Middle frontal gyrus (tissue), 1 donor: ENCODE measurements at regions not wholly inside any gene's neighbourhood (a gene's known extent, or its start where the extent isn't known, plus 50 kb on each side); places are given as distances from the start of the nearest gene placed in this dataset.
"Not testable (repeated sequence)": the region's sequence is repeated elsewhere in the genome, so short reads cannot be mapped to it uniquely, and the experiment has no call there.

ENCODE experiments used
- DNase-seq: peaks from one replicate; pipeline ENCODE4 v3.0.0-alpha.2; 2015; ENCODE audit warnings: low spot score; ENCODE audit errors: extremely low spot score

DNA sequence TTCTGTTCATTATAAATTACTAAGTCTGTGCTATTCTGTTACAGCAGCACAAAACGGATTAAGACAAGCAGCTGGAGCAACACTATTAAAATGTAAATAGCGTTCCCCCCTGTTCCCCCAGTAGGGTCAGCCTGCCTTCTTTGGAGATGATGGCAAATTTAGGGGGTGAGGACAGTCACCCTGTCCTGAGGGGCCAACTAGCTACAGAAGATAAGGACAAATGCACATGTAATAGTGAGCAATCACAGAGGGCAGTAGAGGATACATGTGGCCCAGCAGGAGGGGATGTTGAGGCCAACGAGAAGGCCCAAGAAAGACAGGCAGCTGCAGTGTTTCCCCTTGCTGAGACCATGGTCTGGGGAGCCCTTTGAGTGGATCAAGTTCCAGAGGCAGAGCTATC lies 266.7 kb upstream of the CDYL start:
- no peak for DNase-seq

DNA sequence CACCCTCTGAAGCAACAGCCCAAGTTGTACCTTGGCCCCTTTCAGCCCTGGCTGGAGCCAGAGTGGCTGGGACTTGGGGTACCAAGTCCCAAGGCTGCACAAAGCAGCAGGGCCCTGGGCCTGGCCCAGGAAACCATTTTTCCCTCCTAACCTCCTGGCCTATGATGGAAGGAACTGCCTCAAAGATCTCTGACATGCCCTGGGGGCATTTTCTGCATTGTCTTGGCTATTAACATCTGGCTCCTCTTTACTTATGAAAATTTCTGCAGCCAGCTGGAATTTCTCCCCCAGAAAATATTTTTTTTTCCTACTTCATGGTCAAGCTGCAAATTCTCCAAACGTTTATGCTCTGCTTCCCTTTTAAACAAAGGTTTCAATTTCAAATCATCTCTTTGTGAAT lies 269.4 kb upstream of the CDYL start:
- no peak for DNase-seq

DNA sequence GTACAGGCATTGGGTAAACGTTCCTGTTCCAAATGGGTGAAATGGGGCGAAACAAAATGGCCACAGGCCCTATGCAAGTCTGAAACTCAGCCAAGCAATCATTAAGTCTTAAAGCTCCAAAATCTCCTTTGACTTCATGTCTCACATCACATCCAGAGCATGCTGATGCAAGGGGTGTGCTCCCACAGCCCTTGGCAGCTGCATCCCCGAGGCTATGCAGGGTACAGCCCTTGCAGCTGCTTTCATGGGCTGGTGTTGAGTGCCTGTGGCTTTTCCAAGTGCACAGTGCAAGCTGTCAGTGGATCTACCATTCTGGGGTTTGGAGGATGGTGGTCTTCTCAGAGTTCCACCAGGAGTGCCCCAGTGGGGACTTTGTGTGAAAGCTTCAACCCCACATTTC lies 270.0 kb upstream of the CDYL start:
- no peak for DNase-seq

DNA sequence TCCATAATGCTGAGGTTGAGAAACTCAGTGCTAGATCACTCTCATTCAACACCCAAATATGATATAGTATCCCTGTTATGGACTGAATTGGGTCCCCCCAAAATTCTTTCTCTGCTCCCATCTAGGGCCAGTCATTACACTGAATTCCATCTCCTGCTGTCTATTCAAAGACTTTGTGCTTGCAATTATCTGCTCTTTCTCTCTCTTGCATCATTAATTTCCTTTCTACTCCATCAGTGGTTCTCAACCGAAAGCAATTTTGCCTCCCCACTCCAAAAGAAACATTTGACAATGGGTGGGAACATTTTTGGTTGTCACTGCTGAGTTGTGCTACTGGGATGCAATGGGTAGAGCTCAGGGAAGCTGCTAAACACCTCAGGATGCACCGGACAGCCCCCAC lies 271.5 kb upstream of the CDYL start:
- DNase-seq: no peak

DNA sequence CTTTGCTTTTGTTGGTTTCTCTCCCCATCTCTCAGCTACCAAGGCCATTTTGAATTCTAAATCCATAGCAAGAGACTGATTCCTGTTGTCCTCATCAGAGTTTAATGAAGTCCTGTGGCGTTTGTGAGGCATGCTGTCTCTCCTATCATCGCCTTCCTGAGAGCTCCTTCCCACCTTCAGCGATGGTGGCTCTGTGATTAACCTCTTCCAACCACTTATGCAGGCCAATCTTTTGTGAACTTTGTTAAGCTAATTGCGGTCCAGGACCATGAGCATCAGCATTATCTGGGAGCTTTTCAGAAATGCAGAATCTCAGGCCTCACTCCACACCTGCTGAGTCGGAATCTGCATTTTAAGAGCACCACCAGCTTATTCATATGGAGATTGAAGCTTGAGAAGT lies 272.5 kb upstream of the CDYL start:
- DNase-seq: no peak

DNA sequence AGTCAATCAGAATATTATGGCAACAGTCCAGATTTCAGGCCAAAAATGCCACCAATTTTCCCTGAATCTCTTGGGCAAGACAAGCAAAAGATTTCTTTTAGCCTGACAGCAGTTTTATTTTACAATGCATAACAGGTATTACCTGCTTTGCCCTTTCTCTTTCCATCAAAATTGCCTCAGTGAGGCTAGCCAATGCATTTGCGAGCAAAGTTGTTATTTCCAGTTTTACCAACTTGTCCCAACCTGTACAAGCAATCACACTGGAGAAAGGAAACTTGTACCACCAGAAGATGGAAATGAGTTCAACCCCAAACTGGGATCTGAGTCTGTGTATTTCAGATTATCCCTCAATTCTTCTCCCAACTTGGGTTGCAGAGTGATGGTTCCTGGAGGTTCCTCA lies 279.9 kb upstream of the CDYL start:
- no peak for DNase-seq

DNA sequence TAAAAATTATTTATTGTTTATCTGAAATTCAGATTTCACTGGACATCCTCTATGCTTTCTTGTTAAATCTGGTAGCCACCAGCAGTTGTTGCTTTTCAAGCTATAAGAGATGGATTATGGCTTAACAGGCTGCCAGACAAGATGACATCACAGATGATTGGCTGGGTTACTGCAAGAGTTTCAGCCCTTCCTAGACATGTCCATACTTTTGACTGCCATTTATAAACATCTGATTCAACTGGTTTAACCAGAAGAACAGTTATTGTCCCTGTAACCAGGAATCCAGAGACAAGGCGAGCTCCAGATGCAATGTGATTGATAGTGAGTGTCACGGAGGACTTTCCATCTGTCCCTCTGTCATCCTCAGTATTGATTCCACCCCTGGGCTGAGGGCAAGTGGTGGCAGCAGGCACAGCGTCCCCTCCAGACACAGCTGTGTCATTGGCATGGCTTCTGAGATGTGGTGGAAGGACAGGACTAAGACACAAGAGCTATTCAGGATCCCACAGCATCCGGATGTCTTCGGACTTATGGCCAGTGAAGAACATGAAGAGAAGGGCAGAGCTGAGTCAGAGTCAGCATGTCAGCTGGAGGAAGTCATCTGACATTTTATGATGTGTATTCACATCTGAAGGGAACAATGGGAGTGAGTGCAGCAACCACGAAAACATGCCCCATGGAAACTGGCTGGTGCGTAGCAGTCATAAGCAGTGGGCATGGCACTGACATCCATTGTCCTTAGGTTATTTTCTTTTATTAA lies 284.5 kb upstream of the CDYL start:
- DNase-seq: no peak

DNA sequence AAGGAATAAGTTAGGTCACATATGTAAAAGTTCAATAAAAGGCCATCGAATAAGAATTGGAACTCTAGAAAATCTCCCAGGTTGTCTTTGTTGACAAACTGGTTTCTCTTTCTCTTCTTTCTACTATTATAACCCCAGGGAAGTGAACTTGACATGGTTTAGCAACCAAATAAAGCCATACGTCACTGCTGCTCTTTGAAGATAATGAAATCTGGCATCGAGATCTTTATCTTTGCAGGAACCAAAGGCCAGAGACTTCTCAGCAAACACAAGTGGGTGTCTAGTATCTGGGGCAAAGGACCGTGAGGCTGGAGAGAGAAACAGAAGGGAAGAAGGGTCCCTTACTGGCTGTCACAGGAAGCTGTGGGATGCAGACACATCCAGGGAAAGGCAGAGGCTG lies 286.7 kb upstream of the CDYL start:
- no peak for DNase-seq

DNA sequence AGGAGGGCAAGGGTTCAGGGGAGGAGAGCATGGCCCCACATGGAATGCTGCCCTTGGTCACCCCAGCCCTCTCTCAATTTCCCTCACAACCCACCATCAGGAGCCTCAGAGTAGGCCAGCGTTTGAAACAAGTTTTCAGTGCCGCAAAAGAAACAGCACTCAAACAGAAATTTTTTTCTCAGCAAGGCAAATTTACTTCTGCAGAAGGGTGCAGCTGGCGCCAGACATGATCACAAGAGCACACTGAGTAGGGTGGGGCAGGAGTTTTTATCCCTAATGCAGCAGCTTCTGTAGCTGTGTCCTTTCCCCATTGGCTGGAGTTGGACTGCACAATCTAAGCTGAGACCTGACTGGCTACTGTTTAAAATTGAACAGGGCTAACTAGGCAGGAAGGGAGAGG lies 287.8 kb upstream of the CDYL start:
- DNase-seq: no peak

DNA sequence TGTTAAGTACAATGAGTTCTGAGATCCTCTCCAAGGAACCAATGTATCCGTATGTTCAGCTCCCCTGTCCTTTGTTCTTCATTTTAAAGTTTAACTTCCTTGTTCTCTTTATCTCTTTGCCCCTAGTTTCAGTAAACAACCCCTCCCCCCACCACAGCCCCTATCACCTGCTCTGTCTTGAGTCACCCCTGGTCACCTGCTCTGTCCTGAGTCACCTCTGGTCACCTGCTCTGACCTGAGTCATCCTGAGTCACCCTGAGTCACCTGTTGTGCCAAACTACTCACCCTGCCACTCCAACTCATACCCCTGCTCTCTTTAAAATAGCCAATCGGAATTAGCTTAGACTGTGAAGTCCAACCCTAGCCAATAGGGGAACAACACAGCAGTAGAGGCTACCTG lies 288.7 kb upstream of the CDYL start:
- no peak for DNase-seq

DNA sequence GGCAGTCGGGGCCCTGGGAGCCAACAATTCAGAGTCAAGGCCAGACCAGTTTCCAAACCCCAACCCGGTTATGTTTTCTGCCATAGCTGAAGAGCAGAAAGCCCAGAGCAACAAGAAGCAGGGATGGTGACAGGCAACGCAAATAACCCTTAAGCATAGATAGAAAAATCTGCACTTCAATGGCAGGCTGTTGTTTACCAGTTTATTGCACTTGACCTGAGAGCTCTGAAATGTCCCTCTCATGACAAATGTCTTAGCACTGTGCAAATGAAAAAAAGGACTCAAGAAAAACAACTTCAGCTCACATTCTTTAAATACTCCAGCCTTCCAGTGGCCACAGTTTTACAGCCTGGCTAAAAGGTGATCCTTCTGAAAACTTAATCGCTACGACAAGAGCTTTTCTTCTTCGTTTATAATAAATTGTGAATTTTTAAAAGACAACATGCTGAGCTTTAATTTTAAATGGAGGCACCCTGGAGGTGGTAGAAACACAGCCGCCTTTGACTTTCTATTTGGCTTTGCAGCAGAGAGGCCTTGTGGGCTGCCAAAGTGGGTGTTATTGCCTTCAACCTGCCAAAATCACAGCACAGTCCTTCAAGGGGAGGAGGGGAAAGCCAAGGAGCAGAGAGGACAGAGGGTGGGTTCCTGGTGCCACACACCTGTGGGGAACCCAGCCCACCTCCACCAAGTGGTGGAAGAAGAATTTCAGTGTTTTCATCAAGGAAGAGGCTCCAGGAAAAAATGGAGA lies 289.5 kb upstream of the CDYL start:
- no peak for DNase-seq

DNA sequence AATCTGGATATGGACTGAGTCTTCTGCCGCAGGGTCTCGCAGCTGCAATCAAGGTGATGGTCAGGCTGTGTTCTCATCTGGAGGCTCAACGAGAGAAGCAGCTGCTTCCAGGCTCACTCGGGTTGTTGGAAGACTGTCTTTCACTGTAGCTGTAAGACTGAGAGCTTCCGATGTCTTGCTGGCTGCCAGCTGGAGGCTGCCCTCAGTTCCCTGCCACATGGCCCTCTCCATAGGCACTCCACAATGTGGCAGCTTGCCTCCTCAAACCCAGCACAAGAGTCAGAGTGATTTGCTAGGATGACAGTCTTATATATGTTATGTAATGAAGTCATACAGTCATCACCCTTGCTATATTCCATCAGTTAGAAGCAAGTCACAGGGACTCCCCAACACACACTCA lies 290.5 kb upstream of the CDYL start:
- no peak for DNase-seq

DNA sequence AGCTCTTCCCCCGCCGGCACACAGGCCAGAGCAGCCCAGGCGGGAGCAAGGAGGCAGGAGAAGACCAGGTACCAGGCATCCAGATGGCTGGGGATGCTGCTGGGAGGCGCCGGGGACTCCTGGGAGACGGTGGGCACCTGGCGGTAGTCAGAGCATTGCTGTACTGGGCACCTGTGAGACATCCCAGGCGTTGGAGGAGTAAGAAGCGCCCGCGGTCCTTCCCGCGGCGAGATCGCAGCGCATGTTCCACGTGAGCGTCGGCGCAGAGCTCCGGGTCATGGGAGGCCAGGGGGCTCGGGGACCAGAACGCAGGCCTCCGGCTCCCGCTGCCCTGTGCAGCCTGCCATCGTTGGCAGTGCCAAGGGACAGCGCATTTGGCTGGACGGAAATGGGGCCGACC lies 293.7 kb upstream of the CDYL start:
- DNase-seq: no peak

DNA sequence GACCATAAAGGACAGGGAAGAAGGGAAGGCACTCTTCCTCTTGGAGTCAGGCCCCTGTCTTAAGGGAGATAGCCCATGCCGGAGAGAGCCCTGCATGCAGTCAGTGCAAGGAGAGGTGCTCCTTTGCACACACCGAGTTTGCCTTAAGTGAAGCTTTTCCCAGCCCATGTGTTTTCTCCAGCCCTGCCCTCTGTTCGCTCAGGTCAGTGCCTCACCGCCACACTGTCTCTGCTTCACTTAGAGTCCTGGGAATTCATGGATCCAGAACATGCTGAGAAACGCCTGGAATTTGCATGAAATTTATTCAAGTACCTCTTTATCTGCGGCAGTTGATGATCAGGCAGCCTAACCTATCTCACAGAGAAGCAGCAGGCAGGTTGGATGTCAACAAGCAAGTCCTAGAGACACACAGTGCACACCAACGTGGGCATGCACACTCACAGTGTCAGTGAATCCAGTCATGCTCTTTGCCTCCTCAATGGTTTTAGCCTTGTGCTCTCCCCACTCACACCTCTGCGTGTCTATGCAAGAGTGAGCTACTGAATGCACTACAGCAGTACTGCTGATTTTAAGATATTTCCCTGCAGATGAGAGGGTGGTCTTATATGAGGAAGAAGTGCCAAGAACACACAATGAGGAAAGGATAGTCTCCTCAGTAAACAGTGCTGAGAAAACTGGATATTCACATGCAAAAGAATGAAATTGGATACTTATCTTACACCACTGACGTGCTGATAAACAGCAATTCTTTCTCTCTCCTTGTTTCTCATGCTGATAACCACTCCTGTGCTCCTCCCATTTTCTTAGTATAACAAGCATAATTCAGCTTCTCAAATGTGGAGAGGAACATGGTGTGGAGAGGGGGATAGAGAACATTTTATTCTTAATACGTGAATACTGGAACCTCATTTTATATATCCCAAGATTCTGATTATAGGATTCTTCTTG lies 295.1 kb upstream of the CDYL start:
- no peak for DNase-seq

DNA sequence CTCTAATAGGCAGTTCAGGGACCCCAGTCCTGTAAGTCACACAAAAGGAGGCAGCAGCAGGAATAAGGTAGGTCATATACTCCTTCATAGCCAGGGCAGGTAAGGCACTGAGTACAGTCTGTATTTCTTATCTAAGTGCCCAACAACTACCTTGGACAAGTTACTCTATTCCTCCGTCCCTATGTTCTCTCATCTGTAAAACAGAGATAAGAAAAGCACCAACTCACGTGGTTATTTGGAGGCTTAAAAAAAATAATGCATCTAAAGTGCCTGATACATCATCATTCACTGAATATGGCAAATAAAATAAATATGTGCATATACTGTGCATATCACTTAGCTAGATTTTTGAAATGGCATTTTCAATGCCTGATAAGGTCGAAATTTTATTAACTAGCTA lies 298.1 kb upstream of the CDYL start:
- DNase-seq: no peak

DNA sequence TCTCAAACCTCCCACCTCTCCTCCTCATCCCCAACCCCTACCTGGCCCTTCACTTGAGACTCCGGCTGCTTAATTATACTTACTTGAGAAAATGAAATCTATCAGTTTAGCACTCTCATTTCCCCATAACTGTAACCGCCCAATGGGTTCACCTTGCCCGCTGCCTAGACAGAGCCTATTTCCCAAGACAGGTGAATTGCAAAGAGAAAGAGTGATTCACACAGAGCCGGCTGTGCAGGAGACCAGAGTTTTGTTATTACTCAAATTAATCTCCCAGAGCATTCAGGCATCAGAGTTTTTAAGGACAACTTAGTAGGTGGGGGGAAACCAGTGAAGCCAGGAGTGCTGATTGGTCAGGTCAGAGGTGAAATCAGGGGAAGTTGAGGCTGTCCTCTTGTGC lies 301.4 kb upstream of the CDYL start:
- DNase-seq: no peak

DNA sequence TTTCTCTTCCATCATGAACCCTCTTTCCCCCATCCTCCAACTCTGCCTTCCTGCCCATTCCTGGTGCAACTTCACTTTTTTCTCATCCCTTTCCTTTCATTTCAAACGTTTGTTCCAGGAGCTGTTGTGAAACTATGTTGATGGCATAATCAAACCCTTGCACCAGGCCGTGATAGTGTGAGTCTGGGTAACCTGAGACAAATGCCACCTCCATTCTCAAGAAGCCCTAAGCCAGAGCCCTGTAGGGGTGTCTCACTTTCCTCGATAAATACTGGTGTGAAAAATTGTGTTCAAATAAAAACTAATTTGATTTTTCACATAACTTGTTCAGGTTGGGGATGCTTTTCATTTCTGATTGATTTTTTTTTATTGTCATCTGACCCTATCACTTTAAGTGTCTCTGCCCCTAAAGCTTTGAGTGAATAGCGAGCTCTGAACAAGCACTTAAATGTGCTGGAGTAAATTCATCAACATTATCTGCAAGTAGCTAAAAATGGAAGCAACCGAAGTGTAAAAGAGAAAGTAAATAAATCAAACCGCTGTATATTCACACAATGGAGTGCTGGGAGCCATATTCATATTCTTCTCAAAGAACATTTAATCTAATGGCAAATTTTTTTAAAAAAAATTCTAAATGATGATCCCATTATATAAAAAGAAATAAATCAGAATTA lies 303.1 kb upstream of the CDYL start:
- DNase-seq: no peak

DNA sequence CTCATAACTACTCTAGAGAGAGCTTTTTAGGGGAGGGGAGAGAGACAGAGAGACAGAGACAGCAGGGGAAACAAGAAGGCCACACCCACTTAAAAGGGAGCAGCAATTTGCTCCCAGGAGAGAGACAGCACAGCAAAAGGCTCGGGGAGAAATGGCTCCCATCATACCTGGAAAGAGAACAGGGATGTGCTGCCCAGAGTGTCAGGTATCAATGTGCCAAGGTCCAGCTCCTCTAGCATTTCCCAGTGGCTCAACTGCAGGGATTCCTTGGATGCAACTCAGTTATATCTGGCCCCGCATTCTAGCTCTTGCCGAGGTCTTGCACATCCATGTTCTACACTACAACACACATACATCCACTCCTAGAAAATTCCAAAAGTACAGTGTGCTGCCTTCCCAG lies 304.0 kb upstream of the CDYL start:
- DNase-seq: no peak

DNA sequence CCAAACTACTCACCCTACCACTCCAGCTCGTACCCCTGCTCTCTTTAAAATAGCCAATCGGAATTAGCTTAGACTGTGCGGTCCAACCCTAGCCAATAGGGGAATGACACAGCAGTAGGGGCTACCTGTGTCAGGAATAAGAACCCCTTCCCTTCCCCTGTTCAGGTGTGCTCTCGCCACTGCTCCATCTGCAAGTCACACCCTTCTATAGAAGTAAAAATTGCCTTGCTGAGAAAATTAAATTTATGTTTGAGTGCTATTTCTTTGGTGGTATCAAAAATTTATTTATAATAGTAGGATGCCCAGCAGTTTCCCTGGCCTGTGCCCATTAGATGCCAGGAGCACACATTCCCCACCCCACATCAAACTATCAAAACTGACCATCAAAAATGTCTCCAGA lies 304.7 kb upstream of the CDYL start:
- not testable (repeated sequence) for DNase-seq

DNA sequence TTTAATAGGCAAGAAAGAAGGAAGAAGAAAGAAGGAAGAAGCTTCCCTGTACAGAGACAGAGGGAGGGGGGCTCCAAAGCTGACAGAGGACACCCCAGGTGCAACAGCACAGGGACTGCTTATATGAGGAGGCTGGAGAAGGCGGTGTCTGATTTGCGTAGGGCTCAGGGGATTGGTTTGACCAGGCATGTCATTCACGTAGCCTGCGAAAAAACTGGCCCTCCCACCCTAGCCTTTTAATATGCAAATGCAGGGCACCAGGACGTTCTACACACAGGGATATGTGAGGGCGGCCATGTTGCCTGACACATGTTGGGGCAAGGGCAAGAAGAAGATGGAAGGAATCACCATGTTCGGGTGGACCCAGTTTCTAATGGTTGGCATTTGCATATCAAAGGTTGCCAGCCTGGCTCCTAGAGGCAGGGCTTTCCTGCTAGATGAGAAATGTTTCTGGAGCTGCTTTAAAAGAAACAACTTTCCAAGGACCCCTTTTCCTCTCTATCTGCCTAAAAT lies 305.4 kb upstream of the CDYL start:
- no peak for DNase-seq

DNA sequence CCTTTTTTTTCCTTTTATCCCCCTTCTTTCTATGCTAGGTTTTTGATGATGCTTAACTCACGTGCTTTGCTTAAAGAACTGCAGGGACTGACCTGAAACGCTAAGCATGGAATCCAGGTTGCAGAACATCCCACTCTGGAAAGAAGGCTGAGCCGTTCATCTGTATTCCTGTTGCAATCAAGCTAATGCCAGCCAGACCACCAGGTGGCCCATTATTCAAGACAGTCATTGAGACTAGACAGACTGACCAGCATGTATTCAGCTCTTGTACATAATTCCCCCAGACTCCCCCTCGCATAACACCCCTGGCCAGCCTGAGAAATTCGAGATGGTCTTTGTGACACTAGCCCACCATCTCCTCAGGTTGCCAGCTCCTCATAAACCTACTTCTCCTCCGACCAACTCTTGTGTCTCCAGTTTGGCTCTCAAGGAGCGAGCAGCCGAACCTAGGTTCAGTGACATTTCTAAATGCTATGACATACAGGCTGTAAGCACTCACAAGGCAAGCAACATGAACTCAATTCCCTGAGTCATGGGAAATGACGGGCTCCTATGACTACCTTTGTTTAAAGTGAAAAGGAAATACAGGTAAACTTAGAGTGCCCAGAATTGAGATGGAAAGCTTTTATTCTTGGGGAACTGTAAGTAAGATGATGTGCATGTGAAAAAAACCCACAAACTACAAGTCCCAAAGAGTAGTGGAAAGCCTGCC lies 309.3 kb upstream of the CDYL start:
- no peak for DNase-seq
